MM.1S (cell line): ENCODE measurements at regions not wholly inside any gene's neighbourhood (a gene's known extent, or its start where the extent isn't known, plus 50 kb on each side); places are given as distances from the start of the nearest gene placed in this dataset.

ENCODE experiments used
- DNase-seq: peaks from one replicate; pipeline ENCODE4 v3.0.0-alpha.2; 2015
- H2AFZ ChIP-seq: fragments of 300-600 bp; sonication (generic); 2 replicates; pipeline ENCODE4 v1.6.0; 2016; ENCODE audit warnings: antibody characterized with exemption, low read length
- H3F3A ChIP-seq: fragments of 300-600 bp; sonication (generic); 2 replicates; pipeline ENCODE4 v1.6.1; 2016; ENCODE audit warnings: mild to moderate bottlenecking, antibody characterized with exemption, low read length, moderate library complexity, mixed read lengths; ENCODE audit not compliant: insufficient read depth
- H3K27ac ChIP-seq: fragments of 300-600 bp; sonication (generic); 2 replicates; pipeline ENCODE4 v1.5.1; 2016; ENCODE audit warnings: mild to moderate bottlenecking, low read length
- H3K27me3 ChIP-seq: fragments of 300-600 bp; sonication (generic); replicated peaks from 2 replicates; pipeline ENCODE4 v1.6.0; 2016; ENCODE audit warnings: low read length; ENCODE audit not compliant: insufficient read depth
- H3K36me3 ChIP-seq: fragments of 300-600 bp; sonication (generic); replicated peaks from 2 replicates; pipeline ENCODE4 v1.6.1; 2016; ENCODE audit warnings: mild to moderate bottlenecking, low read length, mixed read lengths; ENCODE audit not compliant: insufficient read depth
- H3K4me1 ChIP-seq: fragments of 300-600 bp; sonication (generic); 2 replicates; pipeline ENCODE4 v1.6.1; 2016; ENCODE audit warnings: low read length, mixed read lengths
- H3K4me2 ChIP-seq: fragments of 300-600 bp; sonication (generic); 2 replicates; pipeline ENCODE4 v1.6.0; 2016; ENCODE audit warnings: low read depth, low read length
- H3K4me3 ChIP-seq: fragments of 300-600 bp; sonication (generic); 2 replicates; pipeline ENCODE4 v1.5.1; 2016; ENCODE audit warnings: low read length, mixed read lengths
- H3K79me2 ChIP-seq: fragments of 300-600 bp; sonication (generic); 2 replicates; pipeline ENCODE4 v1.6.1; 2016; ENCODE audit warnings: mixed run types, low read length, mixed read lengths
- H3K9ac ChIP-seq: fragments of 300-600 bp; sonication (generic); 2 replicates; pipeline ENCODE4 v1.6.1; 2016; ENCODE audit warnings: low read length, mixed read lengths
- H3K9me2 ChIP-seq: fragments of 300-600 bp; sonication (generic); replicated peaks from 2 replicates; pipeline ENCODE4 v1.6.1; 2016; ENCODE audit warnings: mild to moderate bottlenecking, low read length, mixed read lengths; ENCODE audit not compliant: insufficient read depth
- H3K9me3 ChIP-seq: fragments of 300-600 bp; sonication (generic); replicated peaks from 2 replicates; pipeline ENCODE4 v1.6.1; 2016; ENCODE audit warnings: mild to moderate bottlenecking, low read length, mixed read lengths; ENCODE audit not compliant: insufficient read depth
- H4K20me1 ChIP-seq: fragments of 300-600 bp; sonication (generic); 2 replicates; pipeline ENCODE4 v1.6.1; 2016; ENCODE audit warnings: mild to moderate bottlenecking, low read length, moderate library complexity, mixed read lengths; ENCODE audit not compliant: insufficient read depth
- EZH2 ChIP-seq: fragments of 300-600 bp; sonication (generic); optimal IDR thresholded peaks from 2 replicates; pipeline ENCODE3; 2017; ENCODE audit warnings: low read depth, mild to moderate bottlenecking, antibody characterized with exemption, low read length, mixed read lengths
- EZH2phosphoT487 ChIP-seq: fragments of 300-600 bp; sonication (generic); IDR thresholded peaks from 2 replicates; pipeline ENCODE4 v1.6.1; 2018; ENCODE audit warnings: antibody characterized with exemption, low read length
- TF ChIP-seq, protein P1 (sequence below): fragments of 300-600 bp; sonication (generic); IDR thresholded peaks from 2 replicates; pipeline ENCODE4 v1.5.1; 2016; ENCODE audit warnings: antibody characterized with exemption, low read length, mixed read lengths

DNA sequence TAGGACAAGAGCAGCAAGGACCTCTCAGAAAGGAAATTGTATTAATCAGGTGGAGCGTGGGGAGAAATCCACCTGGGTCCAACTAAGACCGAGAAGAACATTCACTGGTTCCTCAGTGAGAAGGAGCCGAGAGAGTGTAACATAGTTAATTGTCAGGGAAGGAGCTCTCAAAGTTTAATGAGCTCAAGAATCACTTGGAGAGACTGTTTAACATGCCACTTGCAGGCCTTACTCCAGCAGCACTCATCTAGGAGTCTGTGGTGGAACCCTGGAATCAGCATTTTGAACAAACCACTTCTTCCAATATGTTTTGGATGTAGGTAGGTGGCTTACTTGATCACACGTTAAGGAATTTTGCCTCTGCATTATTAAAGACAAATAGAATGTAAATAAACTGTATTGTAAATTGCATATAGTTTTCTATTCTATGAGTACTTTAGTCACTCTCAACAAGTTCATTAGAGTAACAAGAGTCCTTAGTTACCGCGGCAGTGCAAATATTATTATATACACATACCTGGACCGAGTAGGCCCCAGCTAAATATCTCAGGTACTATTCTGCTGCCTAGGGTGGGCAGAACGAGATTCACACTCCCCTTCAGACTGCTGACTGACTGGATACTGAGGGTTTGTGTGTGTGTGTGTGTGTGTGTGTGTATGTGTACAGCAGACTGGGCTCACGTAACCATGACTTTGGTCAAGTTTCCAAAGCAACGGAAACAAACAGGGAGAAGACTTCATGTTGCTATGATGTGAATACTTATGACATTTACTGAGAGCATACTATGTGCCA, 203.2 kb upstream of the USP24 start:
- Histone ChIP-seq H3F3A (no peaks in the 10 kb centered on the region), H3K9me2 (no peaks in the 10 kb centered on the region), H3K27me3 (no peaks in the 10 kb centered on the region), H2AFZ (no peak overlapping the region), H3K9me3 (no peaks in the 10 kb centered on the region), H3K36me3 (no peaks in the 10 kb centered on the region), H3K4me3 (no peak overlapping the region), H3K27ac (no peak overlapping the region), H4K20me1 (no peaks in the 10 kb centered on the region), H3K4me1 (no peaks in the 10 kb centered on the region), H3K9ac (no peak overlapping the region), H3K4me2 (no peak overlapping the region), H3K79me2 (no peaks in the 10 kb centered on the region)
- no peak for DNase-seq
- no peak for TF ChIP-seq EZH2phosphoT487

DNA sequence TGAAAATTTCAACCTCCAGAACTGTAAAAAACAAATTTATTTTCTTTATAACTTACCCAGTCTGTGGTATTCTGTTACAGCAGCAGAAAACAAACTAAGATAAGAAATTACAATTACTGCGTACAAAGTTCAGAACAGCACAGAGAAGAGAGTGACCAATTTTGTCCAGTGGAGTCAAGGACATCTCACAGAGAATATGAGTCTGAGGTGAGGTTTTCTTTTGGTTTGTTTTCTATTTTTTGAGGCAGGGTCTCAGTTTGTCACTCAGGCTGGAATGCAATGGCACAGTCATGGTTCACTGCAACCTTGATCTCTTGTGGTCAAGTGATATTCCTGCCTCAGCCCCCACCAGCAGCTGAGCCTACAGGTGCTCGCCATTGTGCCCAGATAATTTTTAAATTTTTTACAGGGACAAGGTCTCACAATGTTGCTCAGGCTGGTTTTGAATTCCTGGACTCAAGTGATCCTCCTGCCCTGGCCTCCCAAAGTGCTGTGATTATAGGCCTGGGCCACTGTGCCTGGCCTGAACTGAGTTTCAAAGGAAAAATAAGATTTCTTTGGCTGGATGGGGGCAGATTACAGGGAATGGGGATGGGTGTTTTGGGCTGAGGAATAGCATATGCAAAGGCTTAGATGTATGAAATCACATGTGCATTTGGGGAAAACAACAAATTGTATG, 201.1 kb upstream of the USP24 start:
- Histone ChIP-seq H3K4me1 (no peaks in the 10 kb centered on the region), H3K79me2 (no peaks in the 10 kb centered on the region), H2AFZ (no peak overlapping the region), H3K9me2 (no peaks in the 10 kb centered on the region), H3K36me3 (no peaks in the 10 kb centered on the region), H4K20me1 (no peaks in the 10 kb centered on the region), H3K4me3 (no peak overlapping the region), H3K27me3 (no peaks in the 10 kb centered on the region), H3K27ac (no peak overlapping the region), H3F3A (no peaks in the 10 kb centered on the region), H3K4me2 (no peak overlapping the region), H3K9me3 (no peaks in the 10 kb centered on the region), H3K9ac (no peak overlapping the region)
- TF ChIP-seq EZH2 (no peak), EZH2phosphoT487 (no peak)
- no peak for DNase-seq

DNA sequence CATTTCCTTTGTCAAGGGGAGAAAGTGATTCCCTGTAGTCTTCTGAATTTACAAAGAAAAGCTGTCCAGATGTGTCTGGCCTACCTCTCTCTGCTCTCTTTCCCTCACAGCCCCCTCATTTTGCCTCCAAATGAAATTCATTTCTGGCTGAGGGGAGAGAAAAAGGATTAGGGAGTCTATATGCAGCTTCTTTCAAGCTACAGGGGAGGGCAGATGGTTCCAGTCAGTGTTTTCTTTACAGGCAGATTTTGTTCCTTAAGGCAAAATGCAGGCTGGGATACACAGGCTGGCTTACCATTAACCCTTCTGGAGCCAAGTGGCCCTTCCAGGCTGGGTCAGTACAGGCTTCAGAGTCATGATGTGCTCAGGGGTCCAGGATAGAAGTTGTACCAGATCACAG, 198.1 kb upstream of the USP24 start:
- no peak for DNase-seq
- TF ChIP-seq, protein P1, sequence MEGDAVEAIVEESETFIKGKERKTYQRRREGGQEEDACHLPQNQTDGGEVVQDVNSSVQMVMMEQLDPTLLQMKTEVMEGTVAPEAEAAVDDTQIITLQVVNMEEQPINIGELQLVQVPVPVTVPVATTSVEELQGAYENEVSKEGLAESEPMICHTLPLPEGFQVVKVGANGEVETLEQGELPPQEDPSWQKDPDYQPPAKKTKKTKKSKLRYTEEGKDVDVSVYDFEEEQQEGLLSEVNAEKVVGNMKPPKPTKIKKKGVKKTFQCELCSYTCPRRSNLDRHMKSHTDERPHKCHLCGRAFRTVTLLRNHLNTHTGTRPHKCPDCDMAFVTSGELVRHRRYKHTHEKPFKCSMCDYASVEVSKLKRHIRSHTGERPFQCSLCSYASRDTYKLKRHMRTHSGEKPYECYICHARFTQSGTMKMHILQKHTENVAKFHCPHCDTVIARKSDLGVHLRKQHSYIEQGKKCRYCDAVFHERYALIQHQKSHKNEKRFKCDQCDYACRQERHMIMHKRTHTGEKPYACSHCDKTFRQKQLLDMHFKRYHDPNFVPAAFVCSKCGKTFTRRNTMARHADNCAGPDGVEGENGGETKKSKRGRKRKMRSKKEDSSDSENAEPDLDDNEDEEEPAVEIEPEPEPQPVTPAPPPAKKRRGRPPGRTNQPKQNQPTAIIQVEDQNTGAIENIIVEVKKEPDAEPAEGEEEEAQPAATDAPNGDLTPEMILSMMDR, result no peak
- TF ChIP-seq EZH2phosphoT487, result no peak
- no peak for TF ChIP-seq EZH2
- no peak overlapping the region for H2AFZ ChIP-seq
- no peak overlapping the region for H3K9ac ChIP-seq
- H3K79me2 ChIP-seq, result no peaks in the 10 kb centered on the region
- H4K20me1 ChIP-seq, result no peaks in the 10 kb centered on the region
- H3K4me3 ChIP-seq, result no peak overlapping the region
- no peaks in the 10 kb centered on the region for H3K4me1 ChIP-seq
- H3K9me3 ChIP-seq, result no peaks in the 10 kb centered on the region
- no peaks in the 10 kb centered on the region for H3K36me3 ChIP-seq
- no peaks in the 10 kb centered on the region for H3K9me2 ChIP-seq
- H3F3A ChIP-seq, result no peaks in the 10 kb centered on the region
- H3K27me3 ChIP-seq, result no peaks in the 10 kb centered on the region
- no peak overlapping the region for H3K27ac ChIP-seq
- H3K4me2 ChIP-seq, result no peak overlapping the region

DNA sequence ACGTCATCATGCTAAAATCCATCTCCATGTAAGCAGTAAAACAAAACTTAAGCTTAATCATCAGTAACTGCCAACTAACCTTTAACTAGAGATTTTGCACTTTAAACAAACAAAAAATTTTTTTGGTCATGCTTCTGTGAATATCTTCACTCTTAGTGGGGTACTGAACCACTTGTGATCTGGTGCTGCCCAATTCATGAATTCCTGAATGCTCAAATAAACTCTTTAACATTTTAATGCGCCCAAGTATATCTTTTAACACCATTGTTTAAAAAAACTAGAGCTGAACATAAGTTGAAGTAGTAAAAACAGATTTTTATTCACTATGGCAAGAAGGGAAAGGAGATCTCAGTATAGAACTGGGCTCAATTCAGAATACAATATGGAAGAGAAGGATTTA, 196.9 kb upstream of the USP24 start:
- TF ChIP-seq, protein P1, result no peak
- TF ChIP-seq EZH2phosphoT487 (no peak), EZH2 (no peak)
- Histone ChIP-seq H3K36me3 (no peaks in the 10 kb centered on the region), H3K27ac (no peak overlapping the region), H3K9me2 (no peaks in the 10 kb centered on the region), H4K20me1 (no peaks in the 10 kb centered on the region), H3K27me3 (no peaks in the 10 kb centered on the region), H3K9me3 (no peaks in the 10 kb centered on the region), H3K4me1 (no peaks in the 10 kb centered on the region), H3K79me2 (no peaks in the 10 kb centered on the region), H2AFZ (no peak overlapping the region), H3F3A (no peaks in the 10 kb centered on the region), H3K4me2 (no peak overlapping the region), H3K9ac (no peak overlapping the region), H3K4me3 (no peak overlapping the region)
- no peak for DNase-seq
